ENCODE measurements at regions not wholly inside any gene's neighbourhood (a gene's known extent, or its start where the extent isn't known, plus 50 kb on each side); places are given as distances from the start of the nearest gene placed in this dataset.
A peak's percentile ranks its signal among the peaks of the same experiment; 100 is the strongest.
"Not testable (repeated sequence)": the region's sequence is repeated elsewhere in the genome, so short reads cannot be mapped to it uniquely, and the experiment has no call there.

GRCh38 chr15:30830961-30831360 is 72.8 kb upstream of the FAN1 start:
- H3K4me3 Mint-ChIP-seq, result peak overlapping the region in 1 of 2 donors; percentile 21
- ATAC-seq (replicated peaks in 1 of 2), result no peak
- DNase-seq, result no peak
- H3K4me1 Mint-ChIP-seq (ENCODE audit: low read depth), result peaks cover 27% of the 10 kb centered on the region
- H3K9me3 Mint-ChIP-seq, result no peaks in the 10 kb centered on the region
- no peaks in the 10 kb centered on the region for H3K27me3 Mint-ChIP-seq (ENCODE audit: low read depth)
- H3K36me3 Mint-ChIP-seq (ENCODE audit: insufficient read depth in 2 of 2), result peaks cover 0 to 3% of the 10 kb centered on the region in 2 donors
- H3K27ac Mint-ChIP-seq, result peak overlapping the region; percentile 55

DNA sequence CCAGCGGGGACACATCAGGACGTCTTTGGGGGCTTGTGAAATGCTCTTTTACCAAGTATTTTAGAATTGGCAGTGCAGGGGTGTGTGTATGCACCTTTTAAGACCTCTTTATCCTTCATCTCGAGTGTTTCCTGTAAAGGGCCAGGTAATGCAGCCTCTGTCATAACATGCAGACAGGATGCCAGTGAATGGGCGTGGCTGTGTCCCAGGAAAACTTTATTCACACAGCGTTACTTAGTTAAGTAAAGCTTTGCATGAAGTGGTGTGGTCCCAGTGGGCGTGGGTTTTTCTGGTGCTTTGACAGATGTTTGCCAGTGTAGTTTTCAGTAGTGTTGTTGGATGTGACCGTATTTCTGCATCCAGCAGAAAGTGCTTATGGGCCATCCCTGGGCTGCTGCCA is 70.3 kb upstream of the FAN1 start:
- H3K4me1 Mint-ChIP-seq (ENCODE audit: low read depth), result peaks cover 21% of the 10 kb centered on the region
- H3K36me3 Mint-ChIP-seq (ENCODE audit: insufficient read depth in 2 of 2); DNase-seq; H3K27ac Mint-ChIP-seq; H3K27me3 Mint-ChIP-seq (ENCODE audit: low read depth); H3K9me3 Mint-ChIP-seq; H3K4me3 Mint-ChIP-seq: not testable (repeated sequence)
- ATAC-seq (replicated peaks in 1 of 2), result peak in 1 of 2 donors; percentile 13

DNA sequence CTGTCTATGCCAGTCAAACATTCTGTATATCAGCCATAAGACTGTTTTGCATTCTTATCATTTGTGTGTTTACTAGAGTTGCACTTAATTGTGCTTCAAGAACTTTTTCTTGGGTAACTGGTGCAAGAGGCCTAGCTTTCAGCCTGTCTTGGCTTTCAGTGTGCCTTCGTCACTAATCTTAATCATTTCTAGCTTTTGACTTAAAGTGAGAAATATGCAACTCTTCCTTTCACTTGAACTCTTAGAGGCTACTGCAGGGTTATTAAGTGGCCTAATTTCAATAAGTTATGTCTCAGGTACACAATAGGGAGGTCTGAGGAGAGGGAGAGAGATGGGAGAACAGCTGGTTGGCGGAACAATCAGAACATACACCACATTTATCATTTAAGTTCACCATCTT is 62.1 kb upstream of the FAN1 start:
- H3K27ac Mint-ChIP-seq, result peak overlapping the region; percentile 76
- not testable (repeated sequence) for H3K27me3 Mint-ChIP-seq (ENCODE audit: low read depth); DNase-seq; H3K9me3 Mint-ChIP-seq
- H3K4me1 Mint-ChIP-seq (ENCODE audit: low read depth), result peaks cover 49% of the 10 kb centered on the region
- H3K4me3 Mint-ChIP-seq, result peak overlapping the region; percentile 10 to 43
- peak; percentile 49 to 68 for ATAC-seq (replicated peaks in 1 of 2)
- peaks cover 8 to 20% of the 10 kb centered on the region in 2 donors for H3K36me3 Mint-ChIP-seq (ENCODE audit: insufficient read depth in 2 of 2)

- Mint-ChIP-seq H3K4me1 (ENCODE audit: low read depth) (peaks cover 58% of the 10 kb centered on the region), H3K27ac (peak overlapping the region; percentile 60), H3K36me3 (ENCODE audit: insufficient read depth in 2 of 2) (peaks cover 9 to 16% of the 10 kb centered on the region in 2 donors), H3K4me3 (peak overlapping the region; percentile 25 to 59)
- not testable (repeated sequence) for H3K27me3 Mint-ChIP-seq (ENCODE audit: low read depth); H3K9me3 Mint-ChIP-seq
- peak; percentile 33 to 42 for DNase-seq
- peak; percentile 75 to 80 for ATAC-seq (replicated peaks in 1 of 2)
Measured at GRCh38 chr15:30842798-30843472, 60.8 kb upstream of the FAN1 start.

DNA sequence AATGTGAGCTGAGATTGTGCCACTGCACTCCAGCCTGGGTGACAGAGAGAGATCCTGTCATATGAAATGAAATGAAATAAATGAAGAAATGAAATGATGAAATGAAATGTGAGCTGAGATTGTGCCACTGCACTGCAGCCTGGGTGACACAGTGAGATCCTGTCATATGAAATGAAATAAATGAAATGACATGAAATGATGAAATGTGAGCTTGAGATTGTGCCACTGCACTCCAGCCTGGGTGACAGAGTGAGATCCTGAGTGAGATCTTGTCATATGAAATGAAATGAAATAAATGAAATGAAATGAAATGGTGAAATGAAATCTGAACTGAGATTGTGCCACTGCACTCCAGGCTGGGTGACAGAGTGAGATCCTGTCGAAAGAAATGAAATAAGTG is 58.2 kb upstream of the FAN1 start:
- Mint-ChIP-seq H3K27ac (peak overlapping the region; percentile 98), H3K36me3 (ENCODE audit: insufficient read depth in 2 of 2) (peaks cover 10 to 18% of the 10 kb centered on the region in 2 donors), H3K4me3 (peak overlapping the region in 1 of 2 donors; percentile 29), H3K4me1 (ENCODE audit: low read depth) (peaks cover 58% of the 10 kb centered on the region)
- not testable (repeated sequence) for H3K27me3 Mint-ChIP-seq (ENCODE audit: low read depth); DNase-seq; H3K9me3 Mint-ChIP-seq; ATAC-seq (replicated peaks in 1 of 2)
